Keratinocyte (primary cell): ENCODE measurements at regions not wholly inside any gene's neighbourhood (a gene's known extent, or its start where the extent isn't known, plus 50 kb on each side); places are given as distances from the start of the nearest gene placed in this dataset.

Experiments used
- DNase-seq: peaks from one replicate; pipeline ENCODE4 v3.0.0-alpha.2; 2011; ENCODE audit warnings: low read depth, missing footprints, low spot score
- FAIRE-seq: peaks from 2 replicates; lab custom pipeline; 2011; peaks lifted over from hg19 to GRCh38; lab: Jason Lieb, UNC
- H2AFZ ChIP-seq: 2 replicates; pipeline ENCODE4 v1.6.0; 2012; ENCODE audit warnings: low read length, control low read depth, inconsistent platforms; ENCODE audit not compliant: control insufficient read depth
- H3K27ac ChIP-seq: 2 replicates; pipeline ENCODE4 v1.5.1; 2011; ENCODE audit warnings: low read length; ENCODE audit not compliant: control insufficient read depth, insufficient read depth
- H3K27me3 ChIP-seq: 3 replicates; pipeline ENCODE4 v1.6.0; 2011; ENCODE audit warnings: low read length; ENCODE audit not compliant: control insufficient read depth, insufficient read depth; ENCODE audit errors: extremely low read depth
- H3K36me3 ChIP-seq, 2 experiments: 2 replicates in 1 of 2; 3 replicates in 1 of 2; pipeline ENCODE4 v1.5.1; 2011; ENCODE audit warnings: low read length in 2 of 2, mild to moderate bottlenecking in 1 of 2; ENCODE audit not compliant: control insufficient read depth in 2 of 2, insufficient read depth in 2 of 2; ENCODE audit errors: extremely low read depth in 1 of 2
- H3K4me1 ChIP-seq: 3 replicates; pipeline ENCODE4 v1.5.1; 2011; ENCODE audit warnings: low read length; ENCODE audit not compliant: control insufficient read depth, insufficient read depth; ENCODE audit errors: extremely low read depth
- H3K4me2 ChIP-seq: 3 replicates; pipeline ENCODE4 v1.6.0; 2011; ENCODE audit warnings: low read depth, low read length; ENCODE audit not compliant: control insufficient read depth, insufficient read depth; ENCODE audit errors: extremely low read depth
- H3K4me3 ChIP-seq, 3 experiments: fragments of 200-600 bp in 1 of 3; sonication (generic) in 1 of 3; 2 replicates in 2 of 3; 3 replicates in 1 of 3; pipeline ENCODE4 v1.5.1; 2011 to 2016; ENCODE audit warnings: low read length in 3 of 3, mild to moderate bottlenecking in 3 of 3, control low read depth in 2 of 3, inconsistent platforms in 1 of 3, low read depth in 1 of 3, mixed read lengths in 1 of 3, mixed run types in 1 of 3, moderate library complexity in 1 of 3; ENCODE audit not compliant: control insufficient read depth in 2 of 3, insufficient read depth in 2 of 3; ENCODE audit errors: extremely low read depth in 1 of 3
- H3K79me2 ChIP-seq: 2 replicates; pipeline ENCODE4 v1.6.0; 2012; ENCODE audit warnings: low read length; ENCODE audit not compliant: control insufficient read depth, insufficient read depth
- H3K9ac ChIP-seq: 3 replicates; pipeline ENCODE4 v1.6.0; 2011; ENCODE audit warnings: low read length; ENCODE audit not compliant: control insufficient read depth, insufficient read depth; ENCODE audit errors: extremely low read depth
- H3K9me1 ChIP-seq: 3 replicates; pipeline ENCODE4 v1.6.0; 2011; ENCODE audit warnings: low read length; ENCODE audit not compliant: control insufficient read depth, insufficient read depth; ENCODE audit errors: extremely low read depth
- H3K9me3 ChIP-seq: 2 replicates; pipeline ENCODE4 v1.5.1; 2012; ENCODE audit warnings: low read depth, low read length; ENCODE audit not compliant: control insufficient read depth
- H4K20me1 ChIP-seq: 3 replicates; pipeline ENCODE4 v1.6.0; 2011; ENCODE audit warnings: low read length; ENCODE audit not compliant: control insufficient read depth, insufficient read depth; ENCODE audit errors: extremely low read depth
- EZH2 ChIP-seq: IDR thresholded peaks from one replicate; pipeline ENCODE4 v1.6.1; 2012; ENCODE audit warnings: inconsistent platforms, mild to moderate bottlenecking, low read length, moderate library complexity
- dilution Hi-C: fragments of 300-500 bp; cut with MboI; formaldehyde crosslinking; loops from one replicate; pipeline ENCODE4 v1.7.0; 2020; ENCODE audit warnings: low sequenced_read_pairs; ENCODE audit not compliant: extremely low pct_ligation_motif_present
- TF ChIP-seq, protein P1 (sequence below), 3 experiments: IDR thresholded peaks in 1 of 3; conservative IDR thresholded peaks in 1 of 3; optimal IDR thresholded peaks in 1 of 3; 2 replicates in 2 of 3; 3 replicates in 1 of 3; pipeline versions ENCODE3 to v1.5.1; 2011; ENCODE audit warnings: low read length in 3 of 3, mild to moderate bottlenecking in 3 of 3, moderate library complexity in 2 of 3, control low read depth in 1 of 3, inconsistent platforms in 1 of 3; ENCODE audit not compliant: insufficient read depth in 2 of 3; ENCODE audit errors: extremely low read depth in 1 of 3

DNA sequence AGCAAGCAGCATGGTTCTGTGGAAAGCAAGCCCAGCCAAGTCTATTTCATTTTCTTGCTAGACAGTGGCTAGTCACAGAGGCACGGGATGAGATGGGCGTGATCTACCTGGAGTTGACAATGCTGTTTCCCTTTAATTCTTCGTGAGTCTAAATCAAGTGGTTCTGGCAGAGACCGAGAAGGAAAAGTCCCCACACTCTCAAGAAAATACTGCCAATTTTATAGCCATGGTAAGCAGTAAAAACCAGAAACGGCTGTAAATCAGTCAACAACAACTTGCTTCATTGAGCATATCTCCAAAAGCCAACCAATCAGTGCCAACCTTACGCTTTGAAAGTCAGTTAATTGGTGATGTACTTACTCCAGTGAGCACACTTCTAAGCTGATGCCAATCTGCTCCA, 223.4 kb downstream of the SEC23IP start:
- H3K4me3 ChIP-seq: no peak overlapping the region
- H4K20me1 ChIP-seq: no peaks in the 10 kb centered on the region
- no peak overlapping the region for H3K27ac ChIP-seq
- dilution Hi-C loops: no loop called here
- no peak for FAIRE-seq
- no peak overlapping the region for H3K4me2 ChIP-seq
- H3K9me3 ChIP-seq: no peaks in the 10 kb centered on the region
- no peaks in the 10 kb centered on the region for H3K36me3 ChIP-seq
- no peak for DNase-seq
- H3K9ac ChIP-seq: no peak overlapping the region
- H2AFZ ChIP-seq: no peak overlapping the region
- H3K27me3 ChIP-seq: peaks cover 7% of the 10 kb centered on the region
- TF ChIP-seq, protein P1, sequence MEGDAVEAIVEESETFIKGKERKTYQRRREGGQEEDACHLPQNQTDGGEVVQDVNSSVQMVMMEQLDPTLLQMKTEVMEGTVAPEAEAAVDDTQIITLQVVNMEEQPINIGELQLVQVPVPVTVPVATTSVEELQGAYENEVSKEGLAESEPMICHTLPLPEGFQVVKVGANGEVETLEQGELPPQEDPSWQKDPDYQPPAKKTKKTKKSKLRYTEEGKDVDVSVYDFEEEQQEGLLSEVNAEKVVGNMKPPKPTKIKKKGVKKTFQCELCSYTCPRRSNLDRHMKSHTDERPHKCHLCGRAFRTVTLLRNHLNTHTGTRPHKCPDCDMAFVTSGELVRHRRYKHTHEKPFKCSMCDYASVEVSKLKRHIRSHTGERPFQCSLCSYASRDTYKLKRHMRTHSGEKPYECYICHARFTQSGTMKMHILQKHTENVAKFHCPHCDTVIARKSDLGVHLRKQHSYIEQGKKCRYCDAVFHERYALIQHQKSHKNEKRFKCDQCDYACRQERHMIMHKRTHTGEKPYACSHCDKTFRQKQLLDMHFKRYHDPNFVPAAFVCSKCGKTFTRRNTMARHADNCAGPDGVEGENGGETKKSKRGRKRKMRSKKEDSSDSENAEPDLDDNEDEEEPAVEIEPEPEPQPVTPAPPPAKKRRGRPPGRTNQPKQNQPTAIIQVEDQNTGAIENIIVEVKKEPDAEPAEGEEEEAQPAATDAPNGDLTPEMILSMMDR (optimal IDR thresholded peaks at IDR 0.05 in 1 of 3, IDR thresholded peaks at IDR 0.05 in 1 of 3, conservative IDR thresholded peaks at IDR 0.05 in 1 of 3; ENCODE audit: extremely low read depth in 1 of 3, insufficient read depth in 2 of 3, low read length in 3 of 3): no peak
- no peak for TF ChIP-seq EZH2
- H3K4me1 ChIP-seq: no peaks in the 10 kb centered on the region
- no peaks in the 10 kb centered on the region for H3K9me1 ChIP-seq
- no peaks in the 10 kb centered on the region for H3K79me2 ChIP-seq

DNA sequence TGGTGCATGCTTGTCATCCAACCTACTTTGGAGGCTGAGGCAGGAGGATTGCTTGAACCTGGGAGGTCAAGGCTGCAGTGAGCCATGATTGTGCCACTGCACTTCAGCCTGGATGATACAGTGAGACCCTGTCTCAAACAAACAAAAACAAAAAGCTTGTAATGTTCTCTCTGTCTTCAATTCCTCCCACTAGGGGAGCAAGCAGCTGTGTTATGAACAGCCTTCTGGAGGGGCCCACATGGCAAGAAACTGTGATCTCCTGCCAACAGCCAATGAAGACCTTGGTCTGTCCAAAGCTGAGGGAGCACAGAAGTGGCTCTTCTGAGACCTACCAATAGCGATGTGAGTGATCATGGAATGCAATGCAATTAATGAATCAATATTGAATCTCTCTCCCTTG, 229.2 kb downstream of the SEC23IP start:
- Histone ChIP-seq H3K4me1 (no peaks in the 10 kb centered on the region), H3K36me3 (no peaks in the 10 kb centered on the region), H3K4me2 (no peak overlapping the region), H3K27ac (no peak overlapping the region), H4K20me1 (no peaks in the 10 kb centered on the region), H3K9me3 (no peaks in the 10 kb centered on the region), H3K9ac (no peak overlapping the region), H3K9me1 (no peaks in the 10 kb centered on the region), H3K4me3 (no peak overlapping the region), H3K27me3 (no peaks in the 10 kb centered on the region), H2AFZ (no peak overlapping the region), H3K79me2 (no peaks in the 10 kb centered on the region)
- dilution Hi-C loops: no loop called here
- FAIRE-seq: no peak
- TF ChIP-seq, protein P1 (optimal IDR thresholded peaks at IDR 0.05 in 1 of 3, IDR thresholded peaks at IDR 0.05 in 1 of 3, conservative IDR thresholded peaks at IDR 0.05 in 1 of 3; ENCODE audit: extremely low read depth in 1 of 3, insufficient read depth in 2 of 3, low read length in 3 of 3): no peak
- no peak for TF ChIP-seq EZH2
- no peak for DNase-seq
